ENCODE measurements at regions not wholly inside any gene's neighbourhood (a gene's known extent, or its start where the extent isn't known, plus 50 kb on each side); places are given as distances from the start of the nearest gene placed in this dataset.

DNA sequence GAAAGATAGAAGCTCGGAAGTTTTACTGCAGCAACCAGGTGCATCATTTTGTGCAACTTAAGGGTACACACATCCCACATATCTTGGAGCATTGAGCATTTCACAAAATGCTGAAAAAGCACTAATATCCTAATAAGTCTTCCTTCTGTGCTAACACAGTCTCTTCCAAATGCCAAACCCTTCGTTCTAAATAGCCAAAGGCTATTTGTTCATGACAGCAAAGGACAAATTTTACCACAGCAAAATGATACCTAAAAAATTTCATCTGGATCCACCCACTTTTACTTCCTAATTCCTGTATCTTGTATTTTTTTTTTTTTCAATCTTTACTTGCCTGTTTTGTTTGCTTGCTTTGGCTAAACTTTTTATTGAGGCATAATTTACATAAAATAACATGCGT is 435.0 kb downstream of the RND3 start:
- no peak for DNase-seq (ENCODE audit: low read depth in 2 of 2)

DNA sequence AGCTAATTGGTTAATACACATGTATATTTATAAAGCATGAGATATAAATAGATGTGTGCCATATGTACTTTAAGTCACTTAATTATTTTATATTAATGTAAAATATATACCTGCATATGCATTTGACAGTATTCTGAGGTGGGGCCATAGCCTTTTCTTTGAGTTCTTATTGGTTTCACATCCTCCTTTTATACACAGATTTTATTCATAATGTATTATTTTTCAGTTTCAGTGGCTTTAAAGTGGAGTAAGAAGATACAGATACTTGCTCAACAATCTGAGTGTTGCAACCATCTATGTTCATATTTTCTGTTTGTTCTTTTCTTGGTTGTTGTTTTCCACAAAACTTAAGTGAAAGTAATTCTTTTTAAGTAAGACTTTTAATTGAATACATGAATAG is 436.5 kb downstream of the RND3 start:
- no peak for DNase-seq (ENCODE audit: low read depth in 2 of 2)

DNA sequence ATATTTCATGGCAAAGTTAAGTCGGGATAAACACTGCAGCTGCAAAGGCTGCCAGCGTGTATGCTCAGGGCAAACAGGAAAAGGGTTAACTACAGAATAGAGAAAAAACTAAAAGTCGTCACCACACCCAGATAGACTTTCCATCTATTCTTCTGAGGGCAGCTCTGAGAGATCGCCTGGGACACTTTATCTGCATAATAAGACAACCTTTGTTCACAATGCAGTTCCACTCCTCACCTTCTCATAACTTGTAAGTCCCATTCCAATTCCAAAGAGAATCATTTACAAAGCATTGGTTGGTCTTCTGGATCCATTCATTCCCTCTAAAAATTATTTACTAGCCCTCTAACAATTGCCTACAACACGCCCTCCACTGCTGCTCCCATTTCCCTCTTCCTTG is 437.4 kb downstream of the RND3 start:
- no peak for DNase-seq (ENCODE audit: low read depth in 2 of 2)

DNA sequence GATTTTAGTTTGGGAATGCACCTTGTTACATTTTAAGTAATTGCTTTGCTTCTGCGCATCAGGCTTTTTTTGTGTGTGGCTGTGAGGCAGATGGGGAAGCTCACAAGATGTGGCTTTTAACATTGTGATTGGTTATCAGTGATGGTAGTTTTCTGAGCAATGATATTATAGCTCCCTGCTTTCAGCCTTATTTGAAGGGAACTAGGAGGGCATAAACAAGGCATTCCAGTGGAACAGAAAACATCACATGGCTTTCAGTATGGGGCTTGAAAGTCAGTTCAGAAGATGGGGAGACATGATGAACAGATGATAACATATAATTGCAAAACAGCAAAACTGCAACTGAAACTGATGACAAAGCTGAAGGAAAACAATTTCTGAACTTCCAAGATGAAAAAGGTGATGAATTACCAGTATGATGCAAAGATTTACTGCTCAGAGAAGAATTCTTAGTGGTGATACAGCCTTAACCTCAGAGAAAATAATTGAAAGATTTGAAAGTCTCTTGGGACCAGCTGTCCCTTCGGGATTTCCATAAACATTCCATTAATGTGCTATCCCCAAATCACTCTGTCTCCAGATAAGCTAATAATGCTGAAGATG is 439.7 kb downstream of the RND3 start:
- no peak for DNase-seq (ENCODE audit: low read depth in 2 of 2)

DNA sequence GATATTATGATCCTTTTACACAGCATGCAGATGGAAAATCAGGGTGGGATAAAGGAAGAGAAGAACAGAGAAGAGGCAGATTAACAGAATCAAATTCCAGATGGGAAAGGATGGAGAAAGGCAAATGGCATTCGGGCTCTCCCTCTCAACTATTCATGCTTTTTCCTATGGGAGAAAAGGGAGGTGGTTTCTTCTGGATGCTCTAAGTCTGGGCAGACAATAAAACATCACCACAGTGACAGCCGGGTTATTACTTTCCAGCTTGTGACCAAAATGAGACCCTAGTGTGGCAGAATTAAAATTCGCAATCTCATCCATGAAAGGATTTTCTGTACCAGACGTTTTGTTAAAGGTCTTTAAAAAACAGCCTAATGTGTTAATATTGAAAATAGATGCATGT is 440.7 kb downstream of the RND3 start:
- DNase-seq (ENCODE audit: low read depth in 2 of 2) = no peak

DNA sequence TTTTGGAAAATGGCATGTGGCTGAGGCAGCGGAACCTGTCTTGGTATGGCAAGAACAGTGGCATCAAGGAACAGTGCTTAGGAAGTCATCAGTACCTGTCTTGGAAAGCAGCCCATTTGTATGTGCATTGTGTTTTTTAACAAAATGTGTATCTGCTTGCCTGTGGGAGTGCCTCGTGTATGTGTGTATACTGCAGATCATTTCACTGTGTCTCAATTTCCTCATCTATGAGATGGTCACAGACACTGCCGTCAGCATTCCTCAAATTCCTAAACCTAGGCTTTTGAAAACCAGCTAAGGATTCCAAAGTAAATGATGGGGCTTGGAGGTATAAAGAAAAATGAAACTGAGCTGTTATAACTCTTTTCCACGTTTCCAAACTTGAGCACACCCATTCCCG is 441.3 kb downstream of the RND3 start:
- no peak for DNase-seq (ENCODE audit: low read depth in 2 of 2)

DNA sequence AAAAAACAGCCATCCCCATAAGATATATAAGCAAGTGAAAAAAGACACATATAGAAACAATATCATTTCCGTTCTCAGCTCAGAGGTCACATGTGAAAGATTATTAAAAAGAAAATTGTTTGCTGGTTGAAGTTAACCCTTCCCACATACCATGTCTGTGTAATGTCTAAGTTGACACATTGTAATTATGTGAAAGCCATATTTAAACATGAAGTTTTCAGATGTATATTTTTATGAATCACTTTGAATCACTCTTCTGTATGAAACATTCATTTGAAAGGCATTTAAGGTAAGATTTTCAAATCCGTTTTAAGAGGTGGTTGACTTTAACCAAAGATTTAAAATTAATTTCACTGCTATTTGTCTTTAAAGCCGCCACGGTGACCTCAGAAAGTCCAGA is 441.9 kb downstream of the RND3 start:
- no peak for DNase-seq (ENCODE audit: low read depth in 2 of 2)

DNA sequence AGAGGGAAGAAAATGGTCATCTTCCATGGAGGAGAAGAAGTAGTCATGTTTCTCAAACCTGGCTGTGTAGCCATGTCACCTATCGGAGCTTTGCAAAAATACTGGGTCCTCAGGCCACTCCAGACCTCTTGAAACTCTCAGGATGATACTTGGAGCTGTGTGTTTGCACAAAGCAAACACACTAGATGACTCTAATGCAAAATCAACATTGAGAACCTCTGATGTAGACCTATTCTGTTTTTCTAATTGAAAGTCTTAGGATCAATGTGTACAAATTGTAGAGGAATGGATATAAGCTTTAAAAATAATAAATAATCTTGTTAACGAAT is 444.3 kb downstream of the RND3 start:
- DNase-seq (ENCODE audit: low read depth in 2 of 2) = no peak

DNA sequence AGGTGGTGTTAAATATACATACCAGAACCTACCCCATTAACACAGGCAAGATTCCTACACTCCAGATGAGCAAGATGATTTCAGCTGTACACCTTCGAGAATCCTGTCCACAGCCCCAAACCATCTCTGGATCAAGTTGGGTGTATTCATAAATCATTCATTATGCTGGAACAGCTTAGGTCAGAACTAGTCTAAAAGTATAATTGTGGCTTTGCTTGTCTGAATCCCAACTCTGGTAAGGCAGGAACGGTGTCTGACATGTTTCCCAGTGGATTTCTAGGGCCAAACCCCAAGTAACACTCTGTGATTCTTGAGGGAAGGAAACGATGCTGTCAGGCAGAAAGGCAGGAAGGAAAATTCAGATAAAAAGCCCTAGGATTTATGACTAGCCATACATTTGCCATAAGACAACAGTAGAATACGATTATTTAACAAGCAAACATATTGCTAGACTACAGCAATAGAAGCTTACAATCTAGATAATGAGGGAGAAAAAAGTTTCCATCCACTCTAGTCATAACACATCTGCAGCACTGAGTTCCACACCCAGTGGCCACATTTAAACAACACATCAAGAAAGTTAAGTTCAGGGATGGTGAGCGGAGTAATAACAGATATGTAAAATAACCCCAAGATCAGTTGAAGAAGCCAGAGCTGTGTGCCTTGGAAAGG is 444.8 kb downstream of the RND3 start:
- DNase-seq (ENCODE audit: low read depth in 2 of 2) = no peak

DNA sequence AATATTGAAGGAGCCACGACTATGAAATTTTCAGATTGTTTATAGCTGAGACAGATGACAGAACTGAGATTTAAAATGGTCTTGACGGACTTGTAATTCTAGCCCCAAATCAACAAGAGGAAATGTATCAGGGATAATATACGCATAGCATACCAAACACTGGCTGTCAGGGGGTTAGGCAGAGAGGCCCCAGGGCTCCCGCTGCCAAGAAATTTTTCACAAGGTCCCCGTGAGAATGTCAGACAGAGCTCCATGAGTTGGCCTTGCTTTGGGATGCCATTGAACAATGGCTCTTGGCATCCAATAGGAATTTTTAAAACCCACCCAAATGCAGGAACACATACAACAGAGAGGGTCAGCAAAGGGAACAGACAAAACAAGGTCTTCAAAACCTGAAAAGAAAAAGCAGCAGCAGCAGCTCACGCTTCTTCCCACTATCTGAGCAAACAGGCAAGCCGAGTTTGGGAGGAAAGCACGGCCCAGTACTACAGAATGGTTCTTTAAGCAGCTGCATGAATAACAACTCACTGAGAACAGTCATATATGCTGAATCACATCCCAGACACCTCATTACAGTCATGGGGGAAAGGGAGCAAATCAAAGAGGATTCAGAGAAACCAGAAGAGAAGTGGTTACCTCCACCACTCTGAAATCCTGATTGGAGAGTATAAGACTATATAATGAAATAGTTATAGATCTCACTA is 445.6 kb downstream of the RND3 start:
- no peak for DNase-seq (ENCODE audit: low read depth in 2 of 2)

DNA sequence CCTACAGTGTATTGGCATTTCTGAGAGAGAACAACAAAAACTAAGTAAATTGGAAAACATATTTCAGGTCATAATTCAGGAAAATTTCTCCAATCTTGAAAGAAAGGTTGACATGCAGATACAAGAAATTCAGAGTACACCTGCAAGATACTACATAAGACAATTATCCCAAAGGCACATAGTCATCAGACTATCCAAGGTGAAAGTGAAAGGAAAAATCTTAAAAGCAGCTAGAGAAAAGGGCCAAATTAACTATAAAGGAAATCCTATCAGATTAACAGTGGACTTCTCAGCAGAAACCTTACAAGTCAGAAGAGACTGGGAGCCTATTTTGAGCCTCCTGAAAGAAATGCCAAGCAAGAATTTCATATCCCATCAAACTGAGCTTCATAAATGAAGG is 449.0 kb upstream of the MMADHC start:
- no peak for DNase-seq (ENCODE audit: low read depth in 2 of 2)

DNA sequence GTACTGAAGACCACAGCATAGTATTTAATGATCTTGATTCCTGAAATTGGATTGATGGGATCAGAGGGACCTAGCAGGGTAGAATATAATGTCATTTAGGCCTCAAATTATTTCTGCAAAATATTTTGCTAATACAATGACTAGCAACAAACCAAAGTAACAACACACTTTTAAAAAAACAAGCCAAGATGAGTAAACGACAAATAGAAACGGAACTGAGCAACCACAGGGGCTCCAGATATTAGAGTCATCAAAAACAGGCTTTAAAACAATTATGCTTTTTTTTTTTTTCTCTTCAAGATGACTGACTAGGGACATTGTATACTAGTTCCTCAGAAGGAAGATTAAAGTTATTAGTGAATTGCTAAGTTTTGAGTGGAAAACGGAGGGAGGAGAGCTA is 447.1 kb upstream of the MMADHC start:
- no peak for DNase-seq (ENCODE audit: low read depth in 2 of 2)

DNA sequence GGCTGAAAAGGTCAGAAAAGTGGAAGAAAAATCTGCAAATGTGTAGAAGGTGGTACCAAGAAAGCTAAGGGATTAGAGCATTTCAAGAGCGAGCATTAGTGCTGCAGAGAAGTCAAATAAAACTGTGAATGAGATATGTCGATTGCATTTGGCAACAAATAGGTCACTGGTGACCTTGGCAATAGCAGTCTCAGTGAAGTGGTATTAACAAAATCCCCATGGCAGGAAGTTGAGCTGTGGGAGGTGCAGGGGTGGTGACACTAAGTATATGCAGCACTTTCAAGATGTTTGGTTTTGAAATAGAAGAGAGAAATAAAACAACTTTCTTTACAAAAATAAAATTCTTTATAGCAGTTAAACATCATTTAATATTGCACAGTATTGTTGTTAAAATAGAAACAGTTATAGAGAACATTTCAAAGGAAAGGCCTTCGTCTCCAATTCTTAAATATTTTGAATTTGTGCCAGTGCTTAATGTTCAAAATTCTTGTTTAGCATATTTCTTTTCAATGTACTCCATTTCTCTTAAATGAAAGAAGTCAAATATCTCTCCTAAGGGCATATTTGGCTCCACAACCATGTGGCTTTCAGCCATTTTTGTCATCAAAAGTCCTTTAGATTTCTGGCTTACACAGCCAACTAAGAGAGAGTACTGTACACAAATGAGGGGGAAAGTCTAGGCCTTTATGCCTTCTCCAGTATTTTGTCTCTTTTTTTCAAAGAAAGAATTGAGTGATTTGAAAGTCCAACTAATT is 443.0 kb upstream of the MMADHC start:
- no peak for DNase-seq (ENCODE audit: low read depth in 2 of 2)

DNA sequence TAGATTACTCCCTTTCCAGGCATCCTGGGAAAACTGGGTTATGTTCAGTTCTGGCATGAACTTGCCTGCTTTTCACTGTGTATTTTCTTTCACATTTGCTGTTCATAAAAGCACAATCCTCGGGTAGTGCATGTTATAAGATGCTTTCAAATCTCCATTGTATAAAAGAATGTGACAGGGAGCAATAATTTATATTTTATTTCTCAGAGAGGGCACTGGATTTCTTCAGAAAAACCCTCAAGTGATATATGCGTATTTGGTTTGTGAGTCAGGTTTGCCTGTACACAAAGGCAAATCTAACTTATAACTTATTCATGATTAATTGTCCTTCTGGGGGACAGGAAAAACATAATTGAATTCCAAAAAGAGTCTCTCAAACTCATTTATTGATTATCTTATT is 440.7 kb upstream of the MMADHC start:
- DNase-seq (ENCODE audit: low read depth in 2 of 2) = no peak

DNA sequence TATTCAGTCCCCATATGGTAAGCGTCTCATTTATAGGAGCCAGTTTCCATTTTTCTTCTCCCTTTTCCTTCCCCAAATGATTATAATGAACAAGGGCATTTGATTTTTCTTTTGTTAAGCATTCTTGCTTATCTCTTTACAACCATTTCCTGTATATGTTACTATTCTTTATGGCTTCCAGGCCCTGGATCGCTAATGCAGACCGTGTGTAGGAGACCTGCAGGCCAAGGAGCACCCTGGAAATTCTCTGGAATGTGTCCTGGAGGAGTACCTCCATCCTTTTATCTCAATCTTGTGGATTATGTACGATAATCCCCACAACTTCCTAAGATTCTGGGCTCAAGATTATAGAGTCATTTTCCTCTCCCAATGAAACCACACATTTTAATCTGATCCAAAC is 439.6 kb upstream of the MMADHC start:
- no peak for DNase-seq (ENCODE audit: low read depth in 2 of 2)

DNA sequence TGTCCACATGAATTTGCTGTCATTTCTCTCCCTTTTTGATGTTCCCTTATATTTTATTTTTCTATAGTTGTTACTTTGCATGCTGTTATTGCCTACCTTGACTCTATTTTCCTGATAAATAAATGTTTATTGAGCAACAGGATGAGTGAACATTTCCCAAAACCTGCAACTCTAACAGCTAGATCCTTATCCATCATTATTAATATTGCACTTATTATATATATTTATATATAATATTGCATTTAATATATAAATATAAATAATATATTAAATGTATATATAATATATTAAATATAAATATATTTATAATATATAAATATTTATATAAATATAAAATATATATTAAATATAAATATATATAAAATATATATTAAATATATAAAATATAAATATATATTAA is 436.1 kb upstream of the MMADHC start:
- DNase-seq (ENCODE audit: low read depth in 2 of 2) = no peak

DNA sequence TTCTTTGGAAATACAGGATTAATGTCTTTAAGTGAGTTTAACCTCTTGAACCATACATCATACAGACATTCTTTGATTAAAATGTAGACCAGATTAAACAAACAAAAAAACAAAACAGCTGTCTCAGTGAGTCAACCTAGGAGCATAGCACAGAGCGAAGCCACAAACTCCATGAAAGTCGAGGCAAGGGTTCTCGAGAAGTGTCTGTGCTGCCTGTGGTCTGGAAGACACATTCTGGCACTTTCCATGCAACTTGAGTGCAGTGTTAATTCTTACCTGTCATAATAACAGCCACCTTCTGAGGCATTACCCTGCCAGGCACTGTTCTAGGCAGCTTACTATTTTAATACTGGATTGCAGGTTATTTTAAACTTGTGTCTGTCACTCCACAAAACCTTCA is 435.5 kb upstream of the MMADHC start:
- no peak for DNase-seq (ENCODE audit: low read depth in 2 of 2)

DNA sequence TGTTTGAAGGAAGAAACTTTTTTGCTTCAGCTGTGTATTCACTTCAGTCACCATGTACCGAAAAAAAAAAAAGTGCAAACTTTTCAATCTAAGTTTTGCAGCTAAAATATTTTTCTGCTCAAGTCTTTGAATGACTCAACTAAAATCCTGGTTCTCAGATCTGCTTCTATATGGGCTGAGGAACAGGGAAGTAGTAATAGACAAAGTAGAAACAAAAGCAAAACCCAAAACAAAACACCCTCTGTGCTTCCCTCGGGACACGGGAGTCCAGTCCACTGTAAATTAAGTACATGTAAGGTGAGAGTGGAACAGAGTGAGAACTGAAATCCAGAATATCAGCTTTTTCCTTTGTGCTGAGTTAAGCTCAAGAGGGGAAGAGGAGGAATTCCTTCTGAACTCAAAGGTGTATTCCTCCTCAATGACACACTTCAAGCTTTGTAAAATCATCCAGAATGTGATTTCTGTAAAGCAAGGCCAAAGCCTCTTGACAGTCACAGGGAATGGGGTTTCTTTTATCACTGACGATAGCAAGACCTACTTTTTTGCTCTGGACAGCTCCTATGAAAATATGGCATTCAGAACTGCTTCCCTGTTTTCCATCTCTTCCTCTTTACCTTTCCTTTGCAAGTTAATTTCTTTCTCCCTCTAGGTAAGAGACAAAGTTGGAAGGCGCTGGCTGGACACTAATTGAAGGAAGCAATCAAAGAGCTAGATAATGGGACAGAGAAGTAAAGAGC is 433.5 kb upstream of the MMADHC start:
- no peak for DNase-seq (ENCODE audit: low read depth in 2 of 2)

DNA sequence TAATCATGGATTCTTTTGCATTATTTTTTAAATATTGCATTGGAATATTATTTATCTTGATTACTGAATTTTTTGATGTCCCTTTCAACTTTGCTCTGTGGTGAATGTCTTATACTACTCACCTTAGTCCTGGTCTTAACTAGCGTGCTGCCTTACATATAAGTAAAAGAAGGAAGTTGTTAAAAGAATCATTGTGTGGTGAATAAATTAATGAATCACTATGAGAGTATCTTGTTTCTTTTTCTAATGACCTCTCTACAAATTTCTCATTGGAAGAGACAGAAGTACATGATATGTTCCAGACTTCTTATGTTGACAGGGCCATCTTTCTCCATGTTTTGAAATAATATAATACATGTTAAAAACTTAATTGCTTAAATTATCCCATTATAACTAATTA is 432.6 kb upstream of the MMADHC start:
- DNase-seq (ENCODE audit: low read depth in 2 of 2) = no peak

DNA sequence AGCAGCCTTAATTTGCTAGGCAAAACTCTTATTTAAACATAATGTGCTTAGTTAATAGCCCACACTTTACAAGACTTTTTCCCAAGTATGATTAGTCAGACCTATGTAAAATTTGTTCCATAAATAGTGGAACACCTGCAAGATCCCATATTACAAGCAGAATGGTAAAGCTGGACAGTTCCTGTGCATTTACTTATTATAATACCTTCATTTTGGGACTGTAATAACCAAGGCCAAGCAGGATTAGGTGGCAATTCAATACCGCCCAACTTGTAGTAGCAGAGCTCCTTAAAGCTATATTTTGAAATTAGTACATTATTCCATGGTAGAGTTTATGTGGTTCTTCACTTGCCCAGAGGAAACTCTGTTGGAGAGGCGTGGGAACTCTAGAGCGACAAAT is 431.5 kb upstream of the MMADHC start:
- DNase-seq (ENCODE audit: low read depth in 2 of 2) = no peak

DNA sequence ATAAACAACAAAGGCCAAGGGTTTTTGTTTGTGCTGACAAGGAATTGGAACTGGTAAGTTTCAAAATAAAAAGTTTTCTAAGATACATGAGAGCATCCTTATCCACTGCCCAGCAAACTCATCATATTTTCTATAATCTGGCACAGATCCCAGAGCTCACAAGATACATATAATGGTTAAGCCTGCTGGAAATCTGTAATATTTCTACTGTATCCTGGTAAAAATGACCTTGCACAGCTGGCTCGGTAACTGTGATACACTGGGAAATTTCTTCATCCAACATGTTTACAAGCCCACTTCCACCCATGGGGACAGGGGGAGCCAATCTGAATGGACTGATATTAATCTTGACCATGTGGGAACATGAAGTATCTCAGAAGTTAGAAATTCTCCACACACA is 425.4 kb upstream of the MMADHC start:
- DNase-seq (ENCODE audit: low read depth in 2 of 2) = no peak

DNA sequence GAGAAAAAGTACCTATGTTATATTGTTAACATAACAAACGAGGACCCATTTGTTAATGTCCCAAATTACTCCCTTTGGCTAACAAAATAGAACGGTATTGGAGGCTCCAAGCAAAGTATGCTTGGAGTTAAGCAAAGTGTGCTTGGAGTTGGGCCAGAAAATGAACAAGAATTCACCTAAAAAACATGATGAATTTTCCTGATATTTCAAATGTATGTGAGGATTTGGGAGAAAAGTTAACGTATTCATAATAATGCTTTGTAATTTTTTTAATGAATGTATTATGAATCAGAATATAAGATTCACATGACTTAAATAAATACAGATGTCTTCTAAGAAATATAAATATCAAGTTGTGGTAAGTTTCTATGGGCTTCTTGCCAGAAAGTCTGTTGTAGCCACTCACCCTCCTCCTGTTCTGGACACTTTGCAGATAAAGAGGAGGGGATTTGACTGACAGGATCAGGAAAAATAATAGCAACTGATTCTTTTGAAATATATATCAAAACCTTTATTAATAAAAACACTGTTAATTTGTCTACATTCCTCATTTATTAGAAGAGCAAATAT is 423.7 kb upstream of the MMADHC start:
- DNase-seq (ENCODE audit: low read depth in 2 of 2) = no peak

Measured in stimulated activated CD4-positive, alpha-beta T cell treated with anti-CD3 and anti-CD28 coated beads, Interleukin-4, amount 100 ng/mL, for 48 hours (primary cell).